HCT116 (cell line): ENCODE measurements at regions not wholly inside any gene's neighbourhood (a gene's known extent, or its start where the extent isn't known, plus 50 kb on each side); places are given as distances from the start of the nearest gene placed in this dataset.

ENCODE experiments used
- ATAC-seq: fragments of 200-7000 bp; cut with Tn5 transposase; 2 replicates; pipeline ENCODE4 v1.9.1; 2020; ENCODE audit warnings: mild to moderate bottlenecking, moderate library complexity
- BruUV-seq: library from RNA; stranded (reverse); fragments of 400-500 nt; replicated peaks from 2 replicates; lab custom pipeline; 2021; lab: Mats Ljungman, UMichigan
- CTCF ChIA-PET: fragments of 300-600 bp; sonication (Branson Sonifier 250); formaldehyde crosslinking; loops from one replicate; lab custom pipeline; 2021; ENCODE audit warnings: antibody characterized with exemption; lab: Charles Lee
- POLR2A ChIA-PET: fragments of 300-600, 350-600 bp; sonication (Branson Sonifier 250); formaldehyde crosslinking; loops from one replicate; lab custom pipeline; 2021; ENCODE audit warnings: antibody characterized with exemption; lab: Charles Lee
- RAD21 ChIA-PET, 2 experiments: fragments of 300-600 bp; sonication (Branson Sonifier 250); formaldehyde crosslinking; loops; one replicate each; lab custom pipeline; 2023; ENCODE audit warnings: low total read pairs in 2 of 2; ENCODE audit not compliant: uncharacterized antibody in 2 of 2, unreplicated experiment in 2 of 2, low non-redundant PET in 1 of 2; lab: Charles Lee
- DNase-seq: peaks from one replicate; pipeline ENCODE4 v3.0.0-alpha.2; 2010; ENCODE audit warnings: low read depth, low spot score
- H2AFZ ChIP-seq: fragments of 200-600 bp; shearing (Covaris generic), sonication (generic); 2 replicates; pipeline ENCODE4 v1.6.1; 2017; ENCODE audit warnings: low read depth, mixed run types, mixed read lengths, antibody characterized with exemption, low read length; ENCODE audit not compliant: poor library complexity, severe bottlenecking
- H3K27ac ChIP-seq: 2 replicates; pipeline ENCODE4 v1.5.1; 2012; ENCODE audit warnings: low read depth, low read length
- H3K27me3 ChIP-seq: fragments of 200-600 bp; sonication (generic); 2 replicates; pipeline ENCODE4 v1.6.1; 2016; ENCODE audit warnings: mixed run types, low read length, mixed read lengths; ENCODE audit not compliant: insufficient read depth
- H3K36me3 ChIP-seq, 2 experiments: fragments of 200-500 bp in 1 of 2; fragments of 200-600 bp in 1 of 2; sonication (Bioruptor generic) in 1 of 2; sonication (generic) in 1 of 2; 2 replicates each; pipeline versions ENCODE4 v1.5.1 to v1.6.1; 2014 to 2016; ENCODE audit warnings: low read length in 2 of 2, inconsistent platforms in 1 of 2, mixed read lengths in 1 of 2, mixed run types in 1 of 2; ENCODE audit not compliant: insufficient read depth in 2 of 2, control insufficient read depth in 1 of 2
- H3K4me1 ChIP-seq, 2 experiments: fragments of 200-600 bp in 1 of 2; sonication (generic) in 1 of 2; 2 replicates each; pipeline versions ENCODE4 v1.5.1 to v1.6.1; 2012 to 2017; ENCODE audit warnings: low read length in 2 of 2, inconsistent platforms in 1 of 2, mild to moderate bottlenecking in 1 of 2, mixed read lengths in 1 of 2, mixed run types in 1 of 2, moderate library complexity in 1 of 2; ENCODE audit not compliant: insufficient read depth in 2 of 2, control insufficient read depth in 1 of 2
- H3K4me2 ChIP-seq: fragments of 200-600 bp; sonication (generic); 2 replicates; pipeline ENCODE4 v1.6.1; 2017; ENCODE audit warnings: mixed run types, low read length, mixed read lengths
- H3K4me3 ChIP-seq, 2 experiments: fragments of 200-600 bp in 1 of 2; sonication (generic) in 1 of 2; replicated peaks in 1 of 2; 2 replicates each; pipeline ENCODE4 v1.5.1; 2011 to 2016; ENCODE audit warnings: low read length in 2 of 2, control low read depth in 1 of 2, low read depth in 1 of 2, mild to moderate bottlenecking in 1 of 2, mixed read lengths in 1 of 2, mixed run types in 1 of 2
- H3K79me2 ChIP-seq: fragments of 200-600 bp; sonication (generic); 2 replicates; pipeline ENCODE4 v1.6.1; 2017; ENCODE audit warnings: mild to moderate bottlenecking, mixed run types, low read length, moderate library complexity, mixed read lengths; ENCODE audit not compliant: insufficient read depth
- H3K9ac ChIP-seq: fragments of 200-600 bp; sonication (generic); 2 replicates; pipeline ENCODE4 v1.6.1; 2016; ENCODE audit warnings: low read length, mixed read lengths
- H3K9me2 ChIP-seq: fragments of 200-600 bp; sonication (generic), shearing (Covaris generic); 2 replicates; pipeline ENCODE4 v1.6.1; 2017; ENCODE audit warnings: mixed run types, mild to moderate bottlenecking, moderate library complexity; ENCODE audit not compliant: insufficient read depth
- H3K9me3 ChIP-seq, 2 experiments: fragments of 200-500 bp in 1 of 2; fragments of 200-600 bp in 1 of 2; sonication (Bioruptor generic) in 1 of 2; sonication (generic) in 1 of 2; 2 replicates each; pipeline ENCODE4 v1.6.1; 2014 to 2017; ENCODE audit warnings: low read length in 2 of 2, mixed read lengths in 2 of 2, inconsistent platforms in 1 of 2, low read depth in 1 of 2, mild to moderate bottlenecking in 1 of 2, mixed run types in 1 of 2, moderate library complexity in 1 of 2; ENCODE audit not compliant: control insufficient read depth in 1 of 2, insufficient read depth in 1 of 2
- H4K20me1 ChIP-seq: fragments of 200-600 bp; sonication (generic), shearing (Covaris generic); 2 replicates; pipeline ENCODE4 v1.6.1; 2017; ENCODE audit warnings: mixed run types, mild to moderate bottlenecking, moderate library complexity; ENCODE audit not compliant: insufficient read depth
- ATF3 ChIP-seq: IDR thresholded peaks from 2 replicates; pipeline ENCODE4 v1.6.1; 2012
- EGR1 ChIP-seq: IDR thresholded peaks from 2 replicates; pipeline ENCODE4 v1.6.1; 2012; ENCODE audit warnings: low read depth
- EZH2 ChIP-seq: fragments of 200-600 bp; sonication (generic); IDR thresholded peaks from 2 replicates; pipeline ENCODE4 v1.6.1; 2017; ENCODE audit warnings: antibody characterized with exemption, mixed run types
- EZH2phosphoT487 ChIP-seq: fragments of 200-600 bp; IDR thresholded peaks from 2 replicates; pipeline ENCODE4 v1.6.1; 2018; ENCODE audit warnings: antibody characterized with exemption, borderline replicate concordance
- FOSL1 ChIP-seq: IDR thresholded peaks from 2 replicates; pipeline ENCODE4 v1.6.1; 2012; ENCODE audit warnings: low read depth
- JUND ChIP-seq: IDR thresholded peaks from 2 replicates; pipeline ENCODE4 v1.6.1; 2012
- POLR2A ChIP-seq: IDR thresholded peaks from 2 replicates; pipeline ENCODE4 v1.7.0; 2011; ENCODE audit warnings: borderline replicate concordance; ENCODE audit not compliant: insufficient read depth, insufficient read length; ENCODE audit errors: extremely low read depth
- POLR2AphosphoS5 ChIP-seq: IDR thresholded peaks from 2 replicates; pipeline ENCODE4 v1.6.1; 2011; ENCODE audit warnings: mild to moderate bottlenecking, low read depth, low read length, moderate library complexity
- RAD21 ChIP-seq: IDR thresholded peaks from 2 replicates; pipeline ENCODE4 v1.6.1; 2012; ENCODE audit warnings: low read depth, mild to moderate bottlenecking
- REST ChIP-seq: IDR thresholded peaks from 2 replicates; pipeline ENCODE4 v1.6.1; 2012; ENCODE audit warnings: low read depth
- SIN3A ChIP-seq: IDR thresholded peaks from 2 replicates; pipeline ENCODE4 v1.6.1; 2012; ENCODE audit warnings: low read depth
- SP1 ChIP-seq: IDR thresholded peaks from 2 replicates; pipeline ENCODE4 v1.6.1; 2012; ENCODE audit warnings: low read depth
- TCF7L2 ChIP-seq: IDR thresholded peaks from 2 replicates; pipeline ENCODE4 v1.7.0; 2011; ENCODE audit warnings: borderline replicate concordance, inconsistent platforms; ENCODE audit not compliant: insufficient read depth, insufficient read length; ENCODE audit errors: extremely low read depth
- ZBTB33 ChIP-seq: IDR thresholded peaks from 2 replicates; pipeline ENCODE4 v1.6.1; 2011; ENCODE audit warnings: mild to moderate bottlenecking, low read length, moderate library complexity; ENCODE audit not compliant: insufficient replicate concordance; ENCODE audit errors: extremely low read depth
- ZFX ChIP-seq: fragments of 450-650 bp; IDR thresholded peaks from 2 replicates; pipeline ENCODE4 v1.6.1; 2017
- intact Hi-C: fragments of 100-400 bp; cut with micrococcal nuclease; formaldehyde crosslinking; loops from 2 replicates; pipeline ENCODE4 v1.10.0; 2022

GRCh38 chr3:137081711-137082110 lies 123.9 kb downstream of the IL20RB start:
- no TSS peak for BruUV-seq
- H3K4me2 ChIP-seq = no peak overlapping the region
- RAD21 ChIA-PET = no interaction called here
- intact Hi-C loops = no loop called here
- POLR2A ChIA-PET = no interaction called here
- H3K79me2 ChIP-seq = no peaks in the 10 kb centered on the region
- H3K27me3 ChIP-seq = peaks cover 65% of the 10 kb centered on the region
- H3K9ac ChIP-seq = no peak overlapping the region
- H3K4me1 ChIP-seq = no peaks in the 10 kb centered on the region
- no peak overlapping the region for H3K4me3 ChIP-seq
- no peak overlapping the region for H3K27ac ChIP-seq
- H4K20me1 ChIP-seq = no peaks in the 10 kb centered on the region
- H3K9me2 ChIP-seq = no peaks in the 10 kb centered on the region
- H3K9me3 ChIP-seq = no peaks in the 10 kb centered on the region
- TF ChIP-seq SIN3A (no peak), TCF7L2 (no peak), POLR2A (no peak), EZH2 (no peak), FOSL1 (no peak), ATF3 (no peak), POLR2AphosphoS5 (no peak), ZFX (no peak), EZH2phosphoT487 (no peak), REST (no peak), ZBTB33 (no peak), RAD21 (no peak), SP1 (no peak), EGR1 (no peak), JUND (no peak)
- DNase-seq = no peak
- no peaks in the 10 kb centered on the region for H3K36me3 ChIP-seq
- ATAC-seq = no peak
- CTCF ChIA-PET = no interaction called here
- no peak overlapping the region for H2AFZ ChIP-seq
